OCI-LY7 (cell line): ENCODE measurements at regions not wholly inside any gene's neighbourhood (a gene's known extent, or its start where the extent isn't known, plus 50 kb on each side); places are given as distances from the start of the nearest gene placed in this dataset.
"Not testable (repeated sequence)": the region's sequence is repeated elsewhere in the genome, so short reads cannot be mapped to it uniquely, and the experiment has no call there.

Experiments
- BruUV-seq: library from RNA; stranded (reverse); fragments of 400-500 nt; replicated peaks from 2 replicates; lab custom pipeline; 2021; lab: Mats Ljungman, UMichigan
- CTCF ChIA-PET: fragments of 300-600 bp; sonication (Branson Sonifier 250); formaldehyde crosslinking; loops from one replicate; lab custom pipeline; 2022; ENCODE audit warnings: antibody characterized with exemption; ENCODE audit not compliant: unreplicated experiment; lab: Charles Lee
- POLR2A ChIA-PET: fragments of 300-600 bp; sonication (Branson Sonifier 250); formaldehyde crosslinking; loops from one replicate; lab custom pipeline; 2022; ENCODE audit warnings: antibody characterized with exemption; lab: Charles Lee
- DNase-seq: peaks from one replicate; pipeline ENCODE4 v3.0.0-alpha.2; 2015; ENCODE audit warnings: low spot score
- H2AFZ ChIP-seq: fragments of 200-600 bp; sonication (generic), shearing (Covaris generic); 2 replicates; pipeline ENCODE4 v1.6.1; 2014; ENCODE audit warnings: mild to moderate bottlenecking, antibody characterized with exemption, low read length, moderate library complexity
- H3K27ac ChIP-seq: fragments of 200-600 bp; sonication (generic); 2 replicates; pipeline ENCODE4 v1.5.1; 2014; ENCODE audit warnings: mixed run types, low read depth, mild to moderate bottlenecking, moderate library complexity, low read length, inconsistent platforms; ENCODE audit not compliant: poor library complexity, severe bottlenecking
- H3K36me3 ChIP-seq: fragments of 200-600 bp; sonication (generic); 2 replicates; pipeline ENCODE4 v1.6.1; 2014; ENCODE audit warnings: mild to moderate bottlenecking, antibody characterized with exemption, low read length, moderate library complexity, mixed read lengths; ENCODE audit not compliant: insufficient read depth
- H3K4me1 ChIP-seq: fragments of 200-600 bp; sonication (generic); 2 replicates; pipeline ENCODE4 v1.5.1; 2014; ENCODE audit warnings: mild to moderate bottlenecking, low read length; ENCODE audit not compliant: insufficient read depth, poor library complexity, severe bottlenecking
- H3K4me2 ChIP-seq: fragments of 200-600 bp; sonication (generic); 2 replicates; pipeline ENCODE4 v1.6.1; 2014; ENCODE audit warnings: mild to moderate bottlenecking, low read length
- H3K4me3 ChIP-seq: fragments of 200-600 bp; sonication (generic); 2 replicates; pipeline ENCODE4 v1.5.1; 2014; ENCODE audit warnings: mild to moderate bottlenecking, low read depth, low read length; ENCODE audit not compliant: poor library complexity, severe bottlenecking
- H3K79me2 ChIP-seq: fragments of 200-600 bp; sonication (generic); 2 replicates; pipeline ENCODE4 v1.6.1; 2016; ENCODE audit warnings: low read depth, mild to moderate bottlenecking, low read length, moderate library complexity, mixed read lengths; ENCODE audit not compliant: insufficient read depth
- H3K9me2 ChIP-seq: fragments of 200-600 bp; sonication (generic); 2 replicates; pipeline ENCODE4 v1.6.1; 2016; ENCODE audit warnings: mild to moderate bottlenecking, low read length, mixed read lengths; ENCODE audit not compliant: insufficient read depth
- H3K9me3 ChIP-seq: fragments of 200-600 bp; sonication (generic); 2 replicates; pipeline ENCODE4 v1.6.1; 2014; ENCODE audit warnings: mild to moderate bottlenecking, mixed run types, low read length, mixed read lengths
- H4K20me1 ChIP-seq: fragments of 200-600 bp; sonication (generic); 2 replicates; pipeline ENCODE4 v1.6.1; 2014; ENCODE audit warnings: mild to moderate bottlenecking, antibody characterized with exemption, low read length, moderate library complexity, mixed read lengths; ENCODE audit not compliant: insufficient read depth
- CTCF ChIP-seq: fragments of 200-600 bp; sonication (generic); conservative IDR thresholded peaks from 2 replicates; pipeline ENCODE4 v1.5.1; 2014; ENCODE audit warnings: mild to moderate bottlenecking, antibody characterized with exemption, low read length, moderate library complexity, mixed read lengths
- EZH2phosphoT487 ChIP-seq: fragments of 200-600 bp; sonication (generic); IDR thresholded peaks from 2 replicates; pipeline ENCODE4 v1.6.1; 2018; ENCODE audit warnings: low read depth, borderline replicate concordance, mild to moderate bottlenecking, mixed run types, antibody characterized with exemption, low read length, moderate library complexity, mixed read lengths
- intact Hi-C: fragments of 100-400 bp; cut with micrococcal nuclease; formaldehyde crosslinking; loops from one replicate; pipeline ENCODE4 v1.10.0; 2022; ENCODE audit not compliant: unreplicated experiment

GRCh38 chr7:121714559-121715303 lies 158.2 kb upstream of the PTPRZ1 start:
- ChIA-PET CTCF (no interaction called here), POLR2A (interaction anchor here (0.6 to 0.8 kb wide), 2 partner anchors 11 to 108 kb away, joined by 3 to 6 read pairs; no protein-coding TSS in a partner anchor)
- TF ChIP-seq CTCF (no peak), EZH2phosphoT487 (no peak)
- Histone ChIP-seq H3K9me2 (no peaks in the 10 kb centered on the region), H3K4me3 (no peak overlapping the region), H3K36me3 (no peaks in the 10 kb centered on the region), H3K4me2 (no peak overlapping the region), H3K4me1 (no peaks in the 10 kb centered on the region), H2AFZ (no peak overlapping the region), H4K20me1 (no peaks in the 10 kb centered on the region), H3K27ac (no peak overlapping the region), H3K9me3 (no peaks in the 10 kb centered on the region), H3K79me2 (no peaks in the 10 kb centered on the region)
- no peak for DNase-seq
- intact Hi-C loops = no loop called here
- no TSS peak for BruUV-seq

DNA sequence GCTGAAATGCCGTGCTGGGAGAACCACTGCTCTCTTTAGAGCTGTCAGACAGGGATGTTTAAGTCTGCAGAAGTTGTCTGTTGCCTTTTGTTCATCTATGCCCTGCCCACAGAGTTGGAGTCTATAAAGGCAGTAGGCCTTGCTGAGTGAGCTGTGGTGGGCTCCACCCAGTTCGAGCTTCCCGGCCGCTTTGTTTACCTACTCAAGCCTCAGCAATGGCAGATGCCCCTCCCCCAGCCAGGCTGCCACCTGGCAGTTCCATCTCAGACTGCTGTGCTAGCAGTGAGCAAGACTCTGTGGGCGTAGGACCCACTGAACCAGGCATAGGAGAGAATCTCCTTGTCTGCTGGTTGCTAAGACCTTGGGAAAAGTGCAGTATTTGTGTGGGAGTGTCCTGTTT lies 160.0 kb upstream of the PTPRZ1 start:
- H3K4me2 ChIP-seq, intact Hi-C loops, H3K4me1 ChIP-seq, H3K9me3 ChIP-seq, POLR2A ChIA-PET, H3K79me2 ChIP-seq, BruUV-seq, H4K20me1 ChIP-seq, H3K27ac ChIP-seq, H3K9me2 ChIP-seq, H2AFZ ChIP-seq, H3K36me3 ChIP-seq, CTCF ChIA-PET, H3K4me3 ChIP-seq, DNase-seq: not testable (repeated sequence)

DNA sequence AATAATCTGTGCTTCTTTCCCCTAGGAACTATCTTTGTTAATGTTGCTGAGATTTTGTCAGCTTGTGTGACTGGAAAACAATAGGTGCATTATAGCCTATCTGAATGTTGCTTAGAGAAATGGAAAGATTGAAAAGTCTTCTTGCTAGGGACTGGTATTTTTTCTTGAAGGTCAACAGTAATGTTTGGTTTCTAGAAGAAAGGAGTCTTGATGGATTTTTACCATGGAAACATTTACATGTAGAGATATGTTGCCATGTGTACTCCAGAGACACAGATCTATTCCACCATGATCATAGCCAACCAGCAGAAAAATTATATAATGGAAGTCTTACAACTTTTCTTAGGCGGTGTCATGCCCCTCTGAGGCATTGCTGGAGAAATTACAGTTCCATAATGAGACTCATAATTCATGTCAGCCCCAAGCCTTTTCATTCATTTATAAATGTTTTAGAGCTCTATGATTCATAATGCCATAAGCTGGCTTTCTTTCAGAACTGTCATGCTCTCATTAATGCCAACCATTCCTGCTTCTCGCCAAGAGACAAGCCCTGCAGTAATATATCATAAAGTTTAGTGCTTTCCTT lies 175.1 kb upstream of the PTPRZ1 start:
- no peak overlapping the region for H3K4me3 ChIP-seq
- ChIA-PET POLR2A (no interaction called here), CTCF (no interaction called here)
- no peaks in the 10 kb centered on the region for H3K79me2 ChIP-seq
- H2AFZ ChIP-seq = no peak overlapping the region
- H3K27ac ChIP-seq = no peak overlapping the region
- H3K9me2 ChIP-seq = no peaks in the 10 kb centered on the region
- BruUV-seq = no TSS peak
- TF ChIP-seq CTCF (no peak), EZH2phosphoT487 (no peak)
- no peak overlapping the region for H3K4me2 ChIP-seq
- intact Hi-C loops = no loop called here
- no peaks in the 10 kb centered on the region for H3K9me3 ChIP-seq
- H3K4me1 ChIP-seq = no peaks in the 10 kb centered on the region
- DNase-seq = no peak
- H3K36me3 ChIP-seq = no peaks in the 10 kb centered on the region
- H4K20me1 ChIP-seq = no peaks in the 10 kb centered on the region
